Astrocyte (in vitro differentiated cells and primary cell): ENCODE measurements at regions not wholly inside any gene's neighbourhood (a gene's known extent, or its start where the extent isn't known, plus 50 kb on each side); places are given as distances from the start of the nearest gene placed in this dataset.

Experiments
- CTCF ChIP-seq: IDR thresholded peaks from 2 replicates; pipeline ENCODE4 v1.5.1; 2011; ENCODE audit warnings: low read depth, mild to moderate bottlenecking, inconsistent platforms, low read length, moderate library complexity; ENCODE audit not compliant: insufficient read depth
- EZH2 ChIP-seq: IDR thresholded peaks from 2 replicates; pipeline ENCODE4 v1.6.1; 2012; ENCODE audit warnings: mild to moderate bottlenecking, low read length, inconsistent platforms; ENCODE audit not compliant: insufficient read depth

GRCh38 chr10:21172930-21173801 lies 276.1 kb upstream of the NEBL start:
- TF ChIP-seq CTCF (no peak), EZH2 (peak; percentile 50)
